ENCODE measurements at regions not wholly inside any gene's neighbourhood (a gene's known extent, or its start where the extent isn't known, plus 50 kb on each side); places are given as distances from the start of the nearest gene placed in this dataset.
"Not testable (repeated sequence)": the region's sequence is repeated elsewhere in the genome, so short reads cannot be mapped to it uniquely, and the experiment has no call there.

GRCh38 chr7:12004581-12004980, 172.6 kb upstream of the THSD7A start:
- CTCF ChIA-PET: no interaction called here
- POLR2A ChIA-PET: no interaction called here
- Histone ChIP-seq H3K27me3 (ENCODE audit: control insufficient read depth, insufficient read depth, low read length) (no peaks in the 10 kb centered on the region), H3K36me3 (ENCODE audit: control insufficient read depth, insufficient read depth, low read length) (no peaks in the 10 kb centered on the region), H3K4me3 (ENCODE audit: low read depth, low read length) (no peak overlapping the region)
- no peak for DNase-seq (ENCODE audit: low read depth)
- no peak for TF ChIP-seq CTCF (IDR thresholded peaks at IDR 0.05; ENCODE audit: insufficient read depth, low read depth, low read length)

GRCh38 chr7:12007576-12007975, 175.6 kb upstream of the THSD7A start:
- no peak for TF ChIP-seq CTCF (IDR thresholded peaks at IDR 0.05; ENCODE audit: insufficient read depth, low read depth, low read length)
- no peak overlapping the region for H3K4me3 ChIP-seq (ENCODE audit: low read depth, low read length)
- H3K27me3 ChIP-seq (ENCODE audit: control insufficient read depth, insufficient read depth, low read length): no peaks in the 10 kb centered on the region
- ChIA-PET CTCF (no interaction called here), POLR2A (no interaction called here)
- no peak for DNase-seq (ENCODE audit: low read depth)
- H3K36me3 ChIP-seq (ENCODE audit: control insufficient read depth, insufficient read depth, low read length): no peaks in the 10 kb centered on the region

- H3K27me3 ChIP-seq (ENCODE audit: control insufficient read depth, insufficient read depth, low read length): no peaks in the 10 kb centered on the region
- no peak overlapping the region for H3K4me3 ChIP-seq (ENCODE audit: low read depth, low read length)
- no peak for DNase-seq (ENCODE audit: low read depth)
- ChIA-PET CTCF (no interaction called here), POLR2A (no interaction called here)
- H3K36me3 ChIP-seq (ENCODE audit: control insufficient read depth, insufficient read depth, low read length): no peaks in the 10 kb centered on the region
- TF ChIP-seq CTCF (IDR thresholded peaks at IDR 0.05; ENCODE audit: insufficient read depth, low read depth, low read length): no peak
Measured at GRCh38 chr7:12013983-12014382, 182.0 kb upstream of the THSD7A start.

GRCh38 chr7:12016439-12016838, 184.4 kb upstream of the THSD7A start:
- no peak for DNase-seq (ENCODE audit: low read depth)
- no peaks in the 10 kb centered on the region for H3K27me3 ChIP-seq (ENCODE audit: control insufficient read depth, insufficient read depth, low read length)
- ChIA-PET POLR2A (no interaction called here), CTCF (no interaction called here)
- H3K4me3 ChIP-seq (ENCODE audit: low read depth, low read length): no peak overlapping the region
- no peaks in the 10 kb centered on the region for H3K36me3 ChIP-seq (ENCODE audit: control insufficient read depth, insufficient read depth, low read length)
- no peak for TF ChIP-seq CTCF (IDR thresholded peaks at IDR 0.05; ENCODE audit: insufficient read depth, low read depth, low read length)

- ChIA-PET POLR2A (no interaction called here), CTCF (no interaction called here)
- Histone ChIP-seq H3K4me3 (ENCODE audit: low read depth, low read length) (no peak overlapping the region), H3K36me3 (ENCODE audit: control insufficient read depth, insufficient read depth, low read length) (no peaks in the 10 kb centered on the region), H3K27me3 (ENCODE audit: control insufficient read depth, insufficient read depth, low read length) (no peaks in the 10 kb centered on the region)
- DNase-seq (ENCODE audit: low read depth): no peak
- TF ChIP-seq CTCF (IDR thresholded peaks at IDR 0.05; ENCODE audit: insufficient read depth, low read depth, low read length): no peak
Measured at GRCh38 chr7:12017046-12017445, 185.0 kb upstream of the THSD7A start.

- H3K27me3 ChIP-seq (ENCODE audit: control insufficient read depth, insufficient read depth, low read length); H3K4me3 ChIP-seq (ENCODE audit: low read depth, low read length); DNase-seq (ENCODE audit: low read depth); H3K36me3 ChIP-seq (ENCODE audit: control insufficient read depth, insufficient read depth, low read length); POLR2A ChIA-PET; CTCF ChIA-PET: not testable (repeated sequence)
Measured at GRCh38 chr7:12022011-12022410, 189.1 kb upstream of the TMEM106B start.
